ENCODE measurements at regions not wholly inside any gene's neighbourhood (a gene's known extent, or its start where the extent isn't known, plus 50 kb on each side); places are given as distances from the start of the nearest gene placed in this dataset.

DNA sequence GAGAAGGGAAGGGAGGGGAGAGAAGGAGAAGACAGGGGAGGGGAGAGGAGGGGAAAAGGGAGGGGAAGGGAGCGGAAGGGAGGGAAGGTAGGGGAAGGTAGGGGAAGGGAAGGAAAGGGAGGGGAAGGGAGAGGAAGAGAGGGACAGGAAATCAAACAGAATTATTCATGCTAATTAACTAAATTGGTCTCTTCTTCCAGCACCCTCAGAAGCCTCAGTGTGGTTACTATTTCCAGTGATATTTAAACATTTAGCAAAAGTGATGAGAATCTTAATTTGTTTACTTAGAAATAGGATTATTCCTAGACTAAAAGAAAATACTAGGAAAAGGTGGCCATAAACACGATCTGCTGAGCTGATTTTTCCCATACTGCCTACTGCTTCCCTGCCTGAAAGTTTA lies 193.1 kb upstream of the CPEB2 start:
- TF ChIP-seq, protein P1, sequence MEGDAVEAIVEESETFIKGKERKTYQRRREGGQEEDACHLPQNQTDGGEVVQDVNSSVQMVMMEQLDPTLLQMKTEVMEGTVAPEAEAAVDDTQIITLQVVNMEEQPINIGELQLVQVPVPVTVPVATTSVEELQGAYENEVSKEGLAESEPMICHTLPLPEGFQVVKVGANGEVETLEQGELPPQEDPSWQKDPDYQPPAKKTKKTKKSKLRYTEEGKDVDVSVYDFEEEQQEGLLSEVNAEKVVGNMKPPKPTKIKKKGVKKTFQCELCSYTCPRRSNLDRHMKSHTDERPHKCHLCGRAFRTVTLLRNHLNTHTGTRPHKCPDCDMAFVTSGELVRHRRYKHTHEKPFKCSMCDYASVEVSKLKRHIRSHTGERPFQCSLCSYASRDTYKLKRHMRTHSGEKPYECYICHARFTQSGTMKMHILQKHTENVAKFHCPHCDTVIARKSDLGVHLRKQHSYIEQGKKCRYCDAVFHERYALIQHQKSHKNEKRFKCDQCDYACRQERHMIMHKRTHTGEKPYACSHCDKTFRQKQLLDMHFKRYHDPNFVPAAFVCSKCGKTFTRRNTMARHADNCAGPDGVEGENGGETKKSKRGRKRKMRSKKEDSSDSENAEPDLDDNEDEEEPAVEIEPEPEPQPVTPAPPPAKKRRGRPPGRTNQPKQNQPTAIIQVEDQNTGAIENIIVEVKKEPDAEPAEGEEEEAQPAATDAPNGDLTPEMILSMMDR (IDR thresholded peaks at IDR 0.05) = no peak
- TF ChIP-seq POLR2A (IDR thresholded peaks at IDR 0.05) = no peak
